ENCODE measurements at regions not wholly inside any gene's neighbourhood (a gene's known extent, or its start where the extent isn't known, plus 50 kb on each side); places are given as distances from the start of the nearest gene placed in this dataset.

DNA sequence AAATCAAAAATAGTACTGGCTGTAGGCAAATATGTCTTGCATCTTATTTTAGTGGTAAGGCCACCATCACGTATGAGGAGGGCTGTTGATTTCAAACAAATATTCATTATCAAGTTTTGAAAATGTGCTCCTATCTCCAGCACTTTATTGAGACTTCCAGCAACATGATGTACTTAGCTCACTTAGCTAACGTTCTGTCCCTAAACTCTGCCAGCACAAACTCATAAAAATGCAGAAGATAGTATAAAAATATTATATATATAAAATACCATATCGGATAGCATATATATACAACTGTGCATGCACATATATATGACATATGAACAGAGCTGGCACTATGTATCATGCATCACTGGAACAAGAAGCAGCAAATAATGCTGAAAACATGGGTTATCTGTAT, 762.3 kb downstream of the C6orf118 start:
- no peak for DNase-seq

DNA sequence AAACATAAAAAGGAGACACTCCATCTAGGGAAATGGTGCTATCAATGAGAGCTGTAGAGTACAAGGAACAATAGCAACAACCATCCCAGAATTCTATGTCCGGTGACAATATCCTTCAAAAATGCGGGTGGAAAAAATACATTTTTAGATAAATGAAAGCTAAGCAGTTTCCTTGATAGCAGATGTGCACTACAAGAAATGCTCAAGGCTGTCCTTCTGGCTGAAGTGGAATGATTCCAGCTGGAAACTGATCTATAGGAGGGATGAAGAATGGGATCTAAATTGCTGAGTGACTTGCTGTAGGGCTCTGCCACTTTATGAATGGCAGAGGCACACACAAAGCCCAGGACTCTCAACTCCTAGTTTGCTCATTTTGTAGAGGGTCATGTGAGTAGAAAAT, 763.1 kb downstream of the C6orf118 start:
- no peak for DNase-seq

DNA sequence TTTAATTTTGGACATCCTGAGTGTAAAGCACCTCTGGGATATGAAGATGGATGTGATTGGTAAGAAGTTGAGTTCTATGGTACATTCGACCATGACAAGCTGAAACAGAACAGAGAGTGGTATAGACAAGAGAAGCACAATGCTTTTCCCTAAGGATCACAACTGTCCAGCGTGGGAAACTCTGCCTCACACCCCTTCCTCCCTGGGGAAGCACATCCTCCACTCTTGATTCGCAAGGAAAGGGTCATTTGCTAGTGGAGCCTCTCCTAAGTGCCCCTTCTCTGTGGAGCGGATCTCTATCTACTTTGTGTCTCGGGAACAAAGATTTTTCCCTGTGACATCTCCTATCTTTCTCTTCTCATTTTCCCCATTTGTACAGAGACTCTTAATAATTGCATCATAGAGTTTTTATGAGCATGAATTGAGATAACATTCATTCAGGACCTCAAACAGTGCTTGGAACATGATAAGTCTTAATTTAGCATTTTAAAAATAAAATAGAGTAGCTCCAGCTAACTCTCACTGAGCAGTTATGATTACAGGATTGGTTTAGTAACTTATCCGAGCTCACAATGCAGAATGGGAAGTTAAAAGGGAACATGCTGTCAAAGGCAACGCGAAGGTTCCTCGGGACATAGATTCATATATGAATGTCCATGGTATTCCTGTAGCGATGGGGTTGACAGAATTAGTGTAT, 775.2 kb downstream of the C6orf118 start:
- DNase-seq: no peak

DNA sequence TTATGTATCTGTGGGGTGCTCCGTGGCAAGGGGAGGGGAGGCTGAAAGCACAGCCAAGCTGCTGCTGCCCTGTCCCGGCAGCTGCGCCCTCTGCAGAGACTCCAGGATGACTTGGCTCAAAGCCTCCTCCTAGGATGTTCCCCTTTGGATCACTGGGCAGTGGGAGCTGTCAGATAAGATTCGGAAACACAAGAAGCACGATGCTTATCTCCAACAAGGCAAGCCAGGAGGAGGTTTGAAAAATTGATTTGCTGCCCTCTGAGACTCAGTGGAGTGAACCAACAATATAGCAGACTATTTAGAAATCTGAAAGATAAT, 776.4 kb downstream of the C6orf118 start:
- DNase-seq: no peak

DNA sequence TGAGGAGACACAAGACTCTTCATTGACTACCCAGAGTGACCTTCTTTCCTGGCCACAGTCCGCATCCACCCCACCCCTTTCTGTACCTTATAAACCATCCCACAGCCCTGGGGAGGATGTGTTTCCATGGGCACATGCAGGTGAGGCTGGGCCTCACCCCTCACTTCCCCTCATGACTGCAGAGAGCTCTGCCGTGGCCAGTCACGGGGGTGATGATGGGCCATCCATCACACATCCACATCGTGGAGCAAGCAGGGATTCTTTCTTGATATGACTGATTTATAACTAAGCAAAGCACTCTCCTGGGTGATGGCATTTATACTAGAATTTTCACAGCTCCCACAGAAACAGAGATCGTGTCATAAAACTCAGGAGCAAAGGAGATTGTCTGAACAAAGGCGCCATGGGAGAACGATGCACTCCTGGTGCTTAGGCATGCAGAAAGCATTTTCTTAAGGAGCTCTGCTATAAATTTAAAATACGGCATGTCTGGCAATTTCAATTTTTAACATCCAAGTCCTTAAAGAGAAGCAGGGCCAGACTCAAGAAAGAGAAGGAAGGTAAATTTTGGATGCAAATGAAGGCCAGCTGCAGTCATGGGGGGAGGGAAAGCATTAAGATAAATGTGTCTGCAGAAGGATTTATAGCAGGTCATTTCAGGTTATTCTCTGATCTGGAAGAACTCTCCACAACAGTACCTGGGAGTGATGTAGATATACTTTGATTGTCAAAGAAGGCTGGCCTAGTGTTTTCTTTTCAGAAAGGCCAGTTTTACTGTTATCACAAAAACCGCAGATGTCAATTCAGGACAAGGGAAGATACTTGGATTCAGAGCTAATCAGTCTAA, 777.0 kb downstream of the C6orf118 start:
- no peak for DNase-seq

DNA sequence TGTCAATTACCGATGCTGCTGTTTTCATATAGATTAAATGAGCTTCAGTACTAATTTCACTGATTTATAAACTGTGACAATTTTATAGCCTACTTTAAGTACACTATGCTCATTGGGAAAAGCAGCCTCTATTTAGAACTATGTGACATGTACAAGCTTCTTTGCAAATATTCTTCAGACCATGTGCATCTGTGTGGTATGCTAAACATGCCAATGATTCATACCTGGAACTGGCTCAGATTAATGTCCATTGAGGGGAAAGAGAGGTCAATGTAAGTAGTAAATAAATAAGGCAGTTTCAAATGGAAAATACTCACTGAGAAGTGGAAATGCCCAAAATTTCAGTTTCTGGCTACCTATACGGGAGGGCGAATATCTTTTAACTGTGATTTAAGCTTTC, 777.7 kb downstream of the C6orf118 start:
- no peak for DNase-seq

DNA sequence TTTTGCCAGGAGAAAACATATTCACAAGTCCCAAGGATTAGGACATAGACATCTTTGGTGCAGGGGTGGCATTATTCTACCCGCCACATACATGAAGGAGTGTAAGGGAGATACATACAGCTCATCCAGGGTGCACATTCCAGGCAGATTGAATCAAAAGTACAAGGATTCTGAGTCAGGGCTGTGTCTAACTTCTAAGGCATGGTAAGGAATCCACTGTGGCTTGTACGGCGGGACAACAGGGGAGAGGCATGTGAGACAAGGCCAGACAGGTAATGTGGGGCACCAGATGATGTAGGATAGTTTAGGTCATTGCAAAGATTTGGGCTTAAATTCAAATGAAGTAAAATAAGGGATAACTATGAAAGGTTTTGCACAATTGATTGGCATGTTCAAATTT, 780.9 kb downstream of the C6orf118 start:
- no peak for DNase-seq

DNA sequence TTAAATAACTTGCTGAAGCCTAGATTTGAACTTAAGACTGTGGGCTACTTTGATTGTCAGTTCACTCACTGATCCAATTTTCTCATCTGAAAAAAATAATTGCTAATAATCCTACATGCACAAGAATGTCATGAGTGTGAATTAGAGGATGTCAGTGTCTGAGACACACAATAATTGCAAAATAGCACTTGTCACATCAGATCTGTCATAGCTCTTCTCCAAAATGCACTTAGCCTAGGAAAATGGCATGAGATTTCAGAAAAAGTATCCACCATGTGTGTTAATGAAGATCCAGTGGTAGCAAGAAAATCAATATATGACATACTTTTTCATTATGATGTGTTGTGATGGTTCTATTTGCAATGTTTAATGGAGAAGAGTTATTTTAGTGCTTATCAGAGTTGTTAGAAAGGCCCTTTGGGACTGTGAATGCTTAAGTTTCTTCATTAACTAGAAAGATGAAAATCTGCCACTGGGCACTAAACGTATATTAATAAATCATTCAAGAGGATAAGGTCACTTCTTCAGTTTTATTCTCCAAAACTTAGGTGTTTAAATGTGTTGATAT, 786.2 kb downstream of the C6orf118 start:
- DNase-seq: no peak

DNA sequence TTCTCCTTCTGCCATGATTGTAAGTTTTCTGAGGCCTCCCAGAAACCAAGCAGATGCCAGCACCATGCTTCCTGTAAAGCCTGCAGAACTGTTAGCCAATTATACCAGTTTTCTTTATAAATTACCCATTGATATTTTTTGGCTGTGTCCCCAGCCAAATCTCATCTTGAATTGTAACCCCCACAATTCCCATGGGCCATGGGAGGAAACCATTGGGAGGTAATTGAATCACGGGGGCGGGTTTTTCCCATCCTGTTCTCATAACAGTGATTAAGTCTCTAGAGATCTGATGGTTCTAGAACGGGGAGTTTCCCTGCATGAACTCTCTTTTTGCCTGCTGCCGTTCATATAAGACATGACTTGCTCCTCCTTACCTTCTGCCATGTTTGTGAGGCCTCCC, 788.5 kb downstream of the C6orf118 start:
- no peak for DNase-seq

DNA sequence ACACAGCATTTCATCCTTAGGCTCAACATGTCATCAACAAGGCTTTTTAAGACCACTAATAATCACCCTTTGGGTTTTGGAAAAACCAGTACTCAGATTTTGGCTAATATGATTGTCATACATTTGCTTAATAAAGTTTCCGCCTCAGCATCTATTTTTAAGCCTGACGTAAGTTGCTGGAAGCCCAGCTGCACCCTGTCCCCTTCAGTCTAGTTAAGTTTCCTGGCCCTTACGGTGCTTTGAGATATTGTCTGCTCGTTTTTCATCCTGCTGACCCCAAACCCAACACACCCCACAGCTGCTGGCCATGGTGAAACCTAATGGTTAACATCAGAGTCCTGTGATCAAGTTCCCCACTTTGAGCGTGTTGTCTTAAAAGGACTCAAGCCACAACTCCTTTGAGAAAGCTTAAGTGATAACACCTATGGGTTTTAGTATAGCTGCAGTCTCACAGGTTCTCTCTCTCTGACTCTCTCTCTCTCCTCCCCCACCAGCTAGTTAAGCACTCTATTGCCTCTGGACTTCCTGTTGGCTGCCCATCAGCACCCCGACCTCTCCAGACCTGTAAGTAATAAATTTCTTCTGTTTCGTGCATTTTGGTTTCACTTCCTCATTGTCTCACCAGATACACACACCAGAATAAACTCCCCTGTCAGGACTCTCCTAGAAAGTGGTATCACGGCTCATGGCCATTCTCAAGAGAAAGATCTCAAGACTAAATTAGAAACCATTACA, 802.0 kb downstream of the C6orf118 start:
- no peak for DNase-seq

DNA sequence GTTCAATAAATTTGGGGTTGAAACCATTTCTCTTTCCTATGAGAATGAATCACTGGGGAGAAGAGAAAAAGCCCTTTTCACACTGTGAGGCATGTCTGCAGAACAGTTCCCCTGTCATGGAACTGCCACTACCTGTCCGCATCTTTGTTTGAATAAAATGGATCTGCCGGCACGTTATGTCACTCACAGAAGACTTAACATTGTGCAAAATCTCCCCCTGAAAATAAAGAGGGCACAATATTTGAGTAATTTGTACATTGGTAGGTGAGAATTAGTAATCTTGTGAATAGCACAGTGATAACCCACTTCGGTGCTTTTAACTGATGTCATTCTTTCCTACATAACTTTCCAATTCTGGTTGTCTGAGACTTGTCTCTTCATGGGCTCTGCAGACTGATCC, 804.0 kb downstream of the C6orf118 start:
- no peak for DNase-seq

DNA sequence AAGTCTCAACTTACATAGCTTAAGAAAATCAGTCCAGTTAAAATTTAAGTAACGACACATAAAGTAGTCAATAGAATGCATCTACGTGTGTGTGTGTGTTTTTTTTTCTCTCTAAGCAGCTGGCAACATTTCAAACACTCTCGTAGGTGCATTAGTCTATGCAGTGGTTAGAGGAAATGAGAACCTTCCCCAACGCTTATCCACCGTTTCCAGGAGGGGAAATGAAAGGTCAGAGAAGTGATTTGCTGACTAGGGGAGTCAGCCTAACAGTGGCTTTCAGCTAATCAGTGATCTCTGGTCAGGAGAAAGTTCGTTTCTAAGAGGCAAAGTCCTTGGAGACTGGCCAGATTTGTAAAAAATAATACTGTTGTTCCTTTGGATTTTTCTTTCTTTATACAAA, 806.6 kb downstream of the C6orf118 start:
- DNase-seq: no peak

DNA sequence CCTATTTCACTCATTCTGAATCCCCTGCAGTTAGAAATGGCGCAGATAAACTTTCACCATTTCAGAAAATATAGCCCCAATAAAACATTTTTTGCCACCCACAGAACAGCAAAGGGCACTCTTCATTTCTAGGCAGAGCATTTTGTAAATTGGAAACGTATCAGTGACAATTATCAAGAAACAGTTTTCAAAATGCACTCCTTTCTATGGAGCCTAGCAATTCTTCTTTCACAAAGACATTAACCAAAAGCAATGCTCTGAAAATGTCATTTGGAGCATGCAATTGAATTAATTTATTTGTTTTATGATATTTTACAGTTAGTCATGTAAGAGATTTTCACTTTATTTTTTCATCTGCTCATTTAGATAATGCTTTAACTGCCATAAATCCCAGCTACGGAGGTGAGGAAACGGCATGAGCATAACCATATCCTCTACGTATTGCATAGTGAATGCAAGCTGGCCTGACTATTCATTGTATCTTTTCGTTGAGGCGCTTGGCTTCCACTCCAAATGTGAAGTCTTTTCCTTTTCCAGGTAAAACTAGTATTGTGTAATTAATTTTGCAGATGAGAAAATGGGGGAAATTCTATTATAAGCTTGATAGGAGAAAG, 813.4 kb downstream of the C6orf118 start:
- DNase-seq: no peak

DNA sequence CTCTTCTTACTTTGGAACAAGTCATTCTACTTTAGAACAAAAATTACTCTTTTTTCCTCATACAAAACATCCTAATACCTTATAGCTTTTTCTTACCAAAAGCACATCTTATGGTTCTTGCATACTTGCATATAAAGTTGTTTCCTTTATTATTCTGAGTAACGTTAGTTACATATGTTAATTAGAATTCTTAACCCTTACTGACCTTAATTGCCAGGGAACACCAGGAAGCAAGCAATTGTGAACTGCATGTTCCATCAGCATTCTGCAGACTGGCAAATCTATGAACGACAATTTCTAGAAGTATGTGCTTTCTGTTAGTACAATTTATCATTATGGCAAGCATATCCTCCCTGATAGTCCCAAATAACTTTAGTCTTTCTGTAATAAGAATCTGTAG, 831.0 kb downstream of the C6orf118 start:
- DNase-seq: no peak

DNA sequence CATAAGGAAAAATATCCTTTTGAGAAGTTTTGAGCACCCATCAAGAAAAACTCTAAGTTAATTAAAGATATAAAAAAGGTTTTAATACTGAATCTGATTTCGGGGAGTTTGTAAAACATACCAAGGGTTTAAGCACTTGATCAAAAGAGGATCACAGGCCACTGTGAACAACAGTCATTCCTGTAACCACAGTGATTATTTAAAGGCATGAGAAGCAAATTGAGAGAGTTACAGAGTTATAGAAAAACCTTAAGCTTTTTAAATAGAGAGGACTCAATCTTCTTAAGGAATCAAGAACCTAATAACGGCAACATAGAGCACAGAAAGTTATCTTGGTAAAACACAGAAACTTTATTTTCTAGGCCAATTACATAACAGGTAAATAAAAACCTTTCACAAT, 831.6 kb downstream of the C6orf118 start:
- DNase-seq: no peak

DNA sequence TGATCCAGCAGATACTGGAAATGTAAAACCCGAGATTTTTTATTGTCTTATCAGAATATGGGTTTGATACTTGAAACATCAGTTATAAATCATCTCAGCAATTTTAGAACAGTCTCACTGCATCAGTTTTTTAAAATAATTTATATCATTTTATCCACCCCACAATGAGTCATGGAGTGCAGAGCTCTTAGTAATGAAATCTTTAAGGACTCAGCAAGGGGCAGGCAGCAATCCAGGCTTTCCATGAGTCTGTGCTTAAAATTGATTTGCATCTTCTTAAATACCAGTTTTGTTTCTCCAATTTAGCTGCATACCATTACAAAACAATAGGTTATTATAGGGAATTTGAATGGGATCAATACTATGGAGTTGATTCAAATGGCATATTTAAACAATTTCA, 832.3 kb downstream of the C6orf118 start:
- no peak for DNase-seq

DNA sequence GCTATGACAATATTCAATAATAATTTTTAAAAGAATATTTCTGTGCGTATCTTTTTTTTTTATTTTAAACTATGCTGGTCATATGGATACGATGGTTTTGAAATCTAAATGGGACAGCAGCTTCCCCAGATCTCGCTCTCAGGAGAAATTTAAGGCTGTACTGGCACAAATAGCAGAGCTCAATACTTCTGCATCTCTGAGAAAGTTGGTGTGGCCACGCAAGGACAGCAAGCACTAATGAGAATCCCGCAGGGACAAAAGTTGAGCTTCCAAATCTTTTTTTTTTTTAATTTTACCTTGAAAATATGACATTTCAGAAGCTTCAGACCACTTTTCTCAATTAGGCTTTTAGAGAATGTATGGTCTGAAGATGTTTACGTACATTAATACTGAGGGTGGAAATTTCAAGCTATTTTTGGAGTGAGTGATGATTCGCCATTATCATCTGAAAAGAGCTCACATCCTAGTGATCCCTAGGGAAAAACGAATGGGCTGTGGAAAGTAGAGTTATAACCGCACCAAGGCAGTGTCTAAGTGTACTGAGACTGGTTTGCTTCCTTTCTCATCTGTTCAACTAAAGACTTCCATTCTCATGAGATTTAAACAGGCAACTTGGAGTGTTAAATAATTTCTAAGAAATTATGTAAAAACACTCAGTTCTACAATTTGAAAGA, 840.0 kb downstream of the C6orf118 start:
- no peak for DNase-seq

DNA sequence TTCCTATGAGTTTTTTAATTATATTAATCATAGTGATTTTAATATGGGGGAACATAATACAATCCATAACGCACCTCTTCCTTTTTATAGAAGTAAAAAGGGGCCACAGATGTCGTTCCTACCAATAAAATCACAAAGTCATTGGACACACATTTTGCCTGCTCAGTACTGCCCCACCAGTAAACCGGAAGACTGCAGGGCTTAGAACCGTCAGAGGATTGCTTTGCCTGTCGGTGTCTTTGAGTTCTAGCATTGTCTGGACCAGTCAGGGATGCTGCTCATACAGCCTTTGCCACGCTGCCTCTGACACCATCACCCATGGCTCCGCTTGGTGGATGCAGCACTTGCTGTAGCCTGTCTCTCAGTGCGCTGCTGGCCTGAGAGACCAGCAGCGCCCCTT, 853.6 kb downstream of the C6orf118 start:
- no peak for DNase-seq

DNA sequence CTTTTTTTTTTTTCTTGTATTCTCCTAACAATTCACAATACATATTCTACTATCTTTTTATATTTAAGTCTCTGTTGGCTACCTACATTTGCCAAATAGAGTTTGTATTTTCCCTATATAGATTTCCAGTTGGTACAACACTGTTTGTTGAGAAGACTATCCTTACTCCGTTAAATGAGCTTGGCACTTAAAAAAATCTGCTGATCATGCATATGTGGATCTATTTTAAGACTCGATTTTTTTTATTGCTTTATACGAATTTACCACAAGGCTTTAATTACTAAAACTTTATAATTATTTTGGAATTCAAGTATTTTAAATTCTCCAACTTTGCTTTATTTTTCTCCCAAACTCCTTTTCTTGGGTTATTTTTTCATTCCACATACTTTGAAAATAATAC, 855.6 kb downstream of the C6orf118 start:
- no peak for DNase-seq

DNA sequence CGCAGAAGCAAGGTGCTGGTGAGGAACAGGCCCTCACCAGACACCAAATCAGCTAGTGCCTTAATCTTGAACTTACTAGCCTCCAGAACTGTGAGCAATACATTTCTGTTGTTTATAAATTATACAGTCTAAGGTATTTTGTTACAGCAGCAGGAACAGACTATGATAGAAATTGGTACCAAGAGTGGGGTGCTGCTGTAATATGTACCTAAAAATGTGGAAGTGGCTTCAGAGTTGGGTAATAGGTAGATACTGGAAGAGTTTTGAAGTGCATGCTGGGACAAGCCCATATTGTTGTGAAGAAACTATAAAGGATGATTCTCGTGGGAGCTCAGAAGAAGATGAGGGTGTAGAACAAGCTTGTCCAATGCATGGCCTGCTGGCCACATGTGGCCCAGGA, 866.8 kb downstream of the C6orf118 start:
- DNase-seq: no peak

DNA sequence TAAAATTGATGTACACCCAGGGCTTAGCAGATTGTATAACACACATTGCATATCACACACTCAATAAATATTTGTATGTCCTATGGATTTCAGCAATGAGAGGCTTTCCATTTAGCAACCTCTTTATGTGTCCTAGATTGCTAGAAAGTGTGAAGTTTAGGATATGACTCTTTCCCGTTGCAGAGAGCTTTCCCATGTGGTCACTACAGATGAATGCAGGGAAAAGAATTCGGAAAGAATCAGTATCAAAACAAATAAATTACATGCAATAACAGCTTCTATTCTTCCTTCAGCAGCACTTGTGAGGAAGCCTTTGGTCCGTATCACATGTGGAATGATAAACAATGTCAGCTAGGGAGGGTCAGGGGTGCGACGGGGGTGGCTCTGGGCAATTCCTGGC, 870.1 kb downstream of the C6orf118 start:
- no peak for DNase-seq

DNA sequence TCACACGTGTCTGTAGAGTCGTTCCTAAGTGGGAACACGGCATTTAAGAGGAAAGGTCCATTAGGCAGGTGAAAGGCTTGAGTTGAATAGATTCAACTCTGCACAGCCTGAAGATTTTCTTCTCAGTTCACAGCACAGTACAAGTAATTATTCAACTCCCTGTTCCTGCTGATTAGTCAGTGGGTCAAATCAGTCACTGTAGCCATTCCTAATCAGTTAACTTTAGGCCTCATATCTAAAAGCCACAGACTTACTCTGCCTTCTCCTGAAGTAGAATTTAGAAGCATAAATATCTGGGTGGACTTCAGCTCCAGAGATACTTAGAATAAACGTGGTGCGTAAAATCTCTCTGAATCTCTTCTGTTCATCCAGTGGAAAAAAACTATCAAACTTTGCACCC, 872.4 kb downstream of the C6orf118 start:
- no peak for DNase-seq
